Glutamatergic neuron (in vitro differentiated cells): ENCODE measurements at regions not wholly inside any gene's neighbourhood (a gene's known extent, or its start where the extent isn't known, plus 50 kb on each side); places are given as distances from the start of the nearest gene placed in this dataset.

Experiments used
- DNase-seq: peaks from one replicate; pipeline ENCODE4 v3.0.0; 2022
- H3K27ac Mint-ChIP-seq: one replicate; pipeline ENCODE4 v1.8.0; 2020; ENCODE audit warnings: mild to moderate bottlenecking, mixed read lengths, inconsistent platforms; ENCODE audit not compliant: unreplicated experiment
- H3K27me3 Mint-ChIP-seq: one replicate; pipeline ENCODE4 v1.8.0; 2020; ENCODE audit warnings: mild to moderate bottlenecking, moderate library complexity, mixed read lengths, inconsistent platforms; ENCODE audit not compliant: unreplicated experiment
- H3K36me3 Mint-ChIP-seq: one replicate; pipeline ENCODE4 v1.8.0; 2020; ENCODE audit warnings: mild to moderate bottlenecking, mixed read lengths, inconsistent platforms; ENCODE audit not compliant: unreplicated experiment
- H3K4me1 Mint-ChIP-seq: one replicate; pipeline ENCODE4 v1.8.0; 2020; ENCODE audit warnings: mild to moderate bottlenecking, low read depth, mixed read lengths, inconsistent platforms; ENCODE audit not compliant: unreplicated experiment
- H3K4me3 Mint-ChIP-seq: one replicate; pipeline ENCODE4 v1.8.0; 2020; ENCODE audit warnings: mild to moderate bottlenecking, mixed read lengths, inconsistent platforms; ENCODE audit not compliant: unreplicated experiment
- H3K9me3 Mint-ChIP-seq: one replicate; pipeline ENCODE4 v1.8.0; 2020; ENCODE audit warnings: mild to moderate bottlenecking, moderate library complexity, mixed read lengths, inconsistent platforms; ENCODE audit not compliant: unreplicated experiment
- TF ChIP-seq, protein P1 (sequence below): fragments of 200-600 bp; sonication (generic); IDR thresholded peaks from one replicate; pipeline ENCODE4 v1.5.0; 2021; ENCODE audit not compliant: partially characterized antibody, unreplicated experiment

DNA sequence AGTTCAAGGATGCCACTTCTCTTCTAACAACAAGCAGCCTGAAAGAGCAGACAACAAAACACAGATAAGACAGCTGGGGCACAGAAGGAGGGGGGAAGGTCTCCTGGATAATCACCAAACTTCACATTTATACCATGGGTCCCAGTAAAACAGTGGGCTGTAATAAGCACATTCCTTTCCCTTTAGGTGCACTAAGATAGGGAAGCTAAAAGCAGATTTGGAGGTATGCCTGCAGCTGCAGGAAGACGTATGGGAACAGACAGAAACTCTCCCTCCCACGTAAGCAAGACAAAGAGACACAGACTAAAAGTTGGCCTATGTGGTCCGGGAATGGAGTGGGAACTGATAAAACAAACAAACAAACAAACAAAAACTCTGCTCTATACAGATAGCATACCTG, 612.1 kb downstream of the MRPL39 start:
- H3K27ac Mint-ChIP-seq = no peak overlapping the region
- H3K4me1 Mint-ChIP-seq = no peaks in the 10 kb centered on the region
- no peaks in the 10 kb centered on the region for H3K36me3 Mint-ChIP-seq
- TF ChIP-seq, protein P1, sequence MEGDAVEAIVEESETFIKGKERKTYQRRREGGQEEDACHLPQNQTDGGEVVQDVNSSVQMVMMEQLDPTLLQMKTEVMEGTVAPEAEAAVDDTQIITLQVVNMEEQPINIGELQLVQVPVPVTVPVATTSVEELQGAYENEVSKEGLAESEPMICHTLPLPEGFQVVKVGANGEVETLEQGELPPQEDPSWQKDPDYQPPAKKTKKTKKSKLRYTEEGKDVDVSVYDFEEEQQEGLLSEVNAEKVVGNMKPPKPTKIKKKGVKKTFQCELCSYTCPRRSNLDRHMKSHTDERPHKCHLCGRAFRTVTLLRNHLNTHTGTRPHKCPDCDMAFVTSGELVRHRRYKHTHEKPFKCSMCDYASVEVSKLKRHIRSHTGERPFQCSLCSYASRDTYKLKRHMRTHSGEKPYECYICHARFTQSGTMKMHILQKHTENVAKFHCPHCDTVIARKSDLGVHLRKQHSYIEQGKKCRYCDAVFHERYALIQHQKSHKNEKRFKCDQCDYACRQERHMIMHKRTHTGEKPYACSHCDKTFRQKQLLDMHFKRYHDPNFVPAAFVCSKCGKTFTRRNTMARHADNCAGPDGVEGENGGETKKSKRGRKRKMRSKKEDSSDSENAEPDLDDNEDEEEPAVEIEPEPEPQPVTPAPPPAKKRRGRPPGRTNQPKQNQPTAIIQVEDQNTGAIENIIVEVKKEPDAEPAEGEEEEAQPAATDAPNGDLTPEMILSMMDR = no peak
- H3K27me3 Mint-ChIP-seq = no peaks in the 10 kb centered on the region
- no peak overlapping the region for H3K4me3 Mint-ChIP-seq
- no peaks in the 10 kb centered on the region for H3K9me3 Mint-ChIP-seq
- no peak for DNase-seq

DNA sequence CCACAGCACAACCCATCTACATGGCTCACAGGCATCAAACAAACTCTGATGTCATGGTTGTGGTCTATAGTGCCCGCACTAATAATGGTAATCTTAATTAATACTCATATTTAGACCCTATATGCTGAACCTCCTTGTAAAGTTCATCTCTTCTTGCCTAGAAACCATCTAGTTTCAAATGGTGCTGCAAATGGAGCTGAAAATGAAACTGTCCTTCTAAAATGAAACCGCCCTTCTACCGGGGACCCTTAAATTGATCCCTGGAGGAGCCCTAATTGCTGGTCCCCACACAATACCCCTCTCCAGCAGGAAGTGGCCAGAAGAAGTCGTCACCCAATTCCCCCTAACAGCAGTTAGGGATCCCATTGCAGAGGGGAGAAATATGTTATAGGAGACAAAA, 612.6 kb downstream of the MRPL39 start:
- TF ChIP-seq, protein P1 = no peak
- no peak overlapping the region for H3K4me3 Mint-ChIP-seq
- no peaks in the 10 kb centered on the region for H3K36me3 Mint-ChIP-seq
- H3K9me3 Mint-ChIP-seq = no peaks in the 10 kb centered on the region
- no peaks in the 10 kb centered on the region for H3K27me3 Mint-ChIP-seq
- no peak overlapping the region for H3K27ac Mint-ChIP-seq
- no peak for DNase-seq
- no peaks in the 10 kb centered on the region for H3K4me1 Mint-ChIP-seq

DNA sequence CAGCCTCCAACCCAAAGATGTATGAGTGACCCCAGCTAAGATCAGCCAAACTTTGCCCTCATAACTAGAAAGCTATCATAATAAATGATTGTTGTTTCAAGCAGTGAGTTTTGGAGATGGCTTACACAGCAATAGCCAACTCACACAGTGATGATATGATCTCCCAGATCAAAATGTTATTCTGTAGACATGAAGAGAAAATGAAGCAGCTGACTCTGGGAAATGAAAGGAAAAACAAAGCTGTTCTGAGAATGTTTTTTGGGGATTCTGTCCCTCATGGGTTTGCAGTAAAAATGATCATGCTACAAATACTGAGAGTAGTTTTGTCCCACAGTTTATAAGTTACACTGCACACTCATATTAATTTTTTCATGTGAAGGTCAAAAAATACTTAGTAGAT, 617.8 kb downstream of the MRPL39 start:
- no peak overlapping the region for H3K4me3 Mint-ChIP-seq
- TF ChIP-seq, protein P1 = no peak
- H3K36me3 Mint-ChIP-seq = no peaks in the 10 kb centered on the region
- H3K9me3 Mint-ChIP-seq = no peaks in the 10 kb centered on the region
- DNase-seq = no peak
- no peaks in the 10 kb centered on the region for H3K4me1 Mint-ChIP-seq
- no peaks in the 10 kb centered on the region for H3K27me3 Mint-ChIP-seq
- no peak overlapping the region for H3K27ac Mint-ChIP-seq

- TF ChIP-seq, protein P1 = no peak
- Mint-ChIP-seq H3K27ac (no peak overlapping the region), H3K4me3 (no peak overlapping the region), H3K4me1 (no peaks in the 10 kb centered on the region), H3K36me3 (no peaks in the 10 kb centered on the region), H3K27me3 (no peaks in the 10 kb centered on the region), H3K9me3 (no peaks in the 10 kb centered on the region)
- no peak for DNase-seq
Measured at GRCh38 chr21:24988941-24989340, 618.3 kb downstream of the MRPL39 start.

- TF ChIP-seq, protein P1 = no peak
- Mint-ChIP-seq H3K4me3 (no peak overlapping the region), H3K9me3 (peaks cover 3% of the 10 kb centered on the region)
Measured at GRCh38 chr21:24976238-24976637, 631.0 kb downstream of the MRPL39 start.

More at GRCh38 chr21:24976238-24976637, 631.0 kb downstream of the MRPL39 start:
- Mint-ChIP-seq H3K36me3 (peaks cover 9% of the 10 kb centered on the region), H3K4me1 (no peaks in the 10 kb centered on the region), H3K27me3 (no peaks in the 10 kb centered on the region), H3K27ac (no peak overlapping the region)
- DNase-seq = no peak
